GM12892 (cell line): ENCODE measurements at regions not wholly inside any gene's neighbourhood (a gene's known extent, or its start where the extent isn't known, plus 50 kb on each side); places are given as distances from the start of the nearest gene placed in this dataset.

ENCODE experiments used
- POLR2A ChIP-seq: IDR thresholded peaks from 2 replicates; pipeline ENCODE4 v1.6.1; 2011; ENCODE audit warnings: low read depth, low read length, control low read depth
- POLR2AphosphoS5 ChIP-seq: IDR thresholded peaks from 2 replicates; pipeline ENCODE4 v1.6.1; 2011; ENCODE audit warnings: low read depth, low read length, control low read depth
- TAF1 ChIP-seq: IDR thresholded peaks from 2 replicates; pipeline ENCODE4 v1.6.1; 2011; ENCODE audit warnings: low read depth, mild to moderate bottlenecking, control low read depth, low read length, borderline replicate concordance

GRCh38 chr2:150939087-150939486 is 322.6 kb downstream of the RBM43 start:
- TF ChIP-seq TAF1 (no peak), POLR2A (no peak), POLR2AphosphoS5 (no peak)
